D721Med (cell line): ENCODE measurements at regions not wholly inside any gene's neighbourhood (a gene's known extent, or its start where the extent isn't known, plus 50 kb on each side); places are given as distances from the start of the nearest gene placed in this dataset.
"Not testable (repeated sequence)": the region's sequence is repeated elsewhere in the genome, so short reads cannot be mapped to it uniquely, and the experiment has no call there.

Experiments
- DNase-seq: peaks from one replicate; pipeline ENCODE4 v3.0.0; 2011; ENCODE audit warnings: low spot score; ENCODE audit not compliant: insufficient read length
- FAIRE-seq: peaks from 2 replicates; lab custom pipeline; 2011; peaks lifted over from hg19 to GRCh38; lab: Jason Lieb, UNC
- CTCF ChIP-seq: IDR thresholded peaks from 2 replicates; pipeline ENCODE4 v1.5.1; 2012; ENCODE audit warnings: mild to moderate bottlenecking, control low read depth; ENCODE audit not compliant: insufficient read depth; ENCODE audit errors: missing control alignments

DNA sequence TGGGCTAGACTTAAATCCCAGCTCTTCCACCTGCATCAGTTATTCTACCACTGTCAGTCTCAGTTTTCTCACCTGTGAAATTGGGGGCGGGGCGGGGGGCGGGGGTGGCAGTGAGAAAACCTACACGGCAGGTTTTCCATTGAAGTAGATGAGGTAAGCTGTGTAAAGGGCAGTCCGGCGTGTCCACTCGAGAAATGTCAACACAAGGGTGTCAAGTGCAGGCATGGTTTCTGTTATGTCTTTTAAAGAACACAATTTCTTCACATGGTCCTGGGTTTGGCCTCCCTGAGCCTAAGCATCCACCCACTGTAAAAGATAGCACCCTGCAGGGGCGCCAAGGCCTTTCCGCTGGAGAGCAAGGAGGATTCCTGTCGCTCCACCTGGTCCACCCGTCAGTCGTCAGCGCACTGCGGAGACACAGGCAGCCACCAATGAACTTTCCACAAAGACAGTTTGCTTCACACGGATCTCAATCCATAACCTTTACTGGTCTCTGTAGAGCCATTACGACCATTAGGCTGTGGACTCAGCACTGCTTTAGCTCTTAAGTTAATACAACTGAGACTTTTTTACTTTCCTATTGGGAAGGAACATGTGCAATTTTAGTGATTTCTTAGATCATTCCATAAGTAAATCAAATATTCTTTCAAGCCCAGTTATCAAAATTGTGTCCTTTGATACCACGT is 99.5 kb upstream of the FOXB1 start:
- TF ChIP-seq CTCF = no peak
- no peak for FAIRE-seq
- DNase-seq = no peak

- no peak for TF ChIP-seq CTCF
- DNase-seq = no peak
- no peak for FAIRE-seq
Measured at GRCh38 chr15:59896663-59897074, 107.4 kb upstream of the FOXB1 start.

- FAIRE-seq (no peak), DNase-seq (no peak)
Measured at GRCh38 chr15:59894835-59895234, 109.3 kb upstream of the FOXB1 start.

DNA sequence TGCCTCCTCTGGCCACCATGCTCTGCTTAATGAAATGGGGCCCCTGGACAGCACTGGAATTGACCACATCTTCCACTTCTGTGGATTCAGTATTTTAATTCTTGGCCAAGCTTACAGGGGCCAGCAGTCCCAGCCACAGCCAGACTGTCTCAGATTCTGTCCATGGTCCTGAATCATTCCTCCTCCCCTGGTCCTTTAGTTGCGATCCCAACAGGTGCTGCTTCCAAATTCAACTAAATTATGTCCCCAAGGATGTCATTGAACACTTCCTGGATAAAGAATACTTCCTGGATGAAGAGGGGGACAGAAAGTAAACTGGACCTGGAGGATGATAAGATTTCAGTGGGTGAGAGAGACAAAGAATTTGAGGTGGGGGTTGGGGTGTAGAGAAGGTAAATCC is 111.1 kb upstream of the FOXB1 start:
- TF ChIP-seq CTCF = no peak
- DNase-seq (no peak), FAIRE-seq (no peak)

More at GRCh38 chr15:59894835-59895234, 109.3 kb upstream of the FOXB1 start:
- no peak for TF ChIP-seq CTCF

DNA sequence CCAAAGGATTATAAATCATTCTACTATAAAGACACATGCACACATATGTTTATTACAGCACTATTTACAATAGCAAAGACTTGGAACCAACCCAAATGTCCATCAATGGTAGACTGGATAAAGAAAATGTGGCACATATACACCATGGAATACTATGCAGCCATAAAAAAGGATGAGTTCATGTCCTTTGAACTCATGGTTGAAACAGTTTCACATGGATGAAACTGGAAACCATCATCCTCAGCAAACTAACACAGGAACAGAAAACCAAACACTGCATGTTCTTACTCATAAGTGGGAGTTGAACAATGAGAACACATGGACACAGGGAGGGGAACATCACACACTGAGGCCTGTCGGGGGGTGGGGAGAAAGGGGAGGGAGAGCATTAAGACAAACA is 116.2 kb upstream of the FOXB1 start:
- not testable (repeated sequence) for FAIRE-seq, DNase-seq

DNA sequence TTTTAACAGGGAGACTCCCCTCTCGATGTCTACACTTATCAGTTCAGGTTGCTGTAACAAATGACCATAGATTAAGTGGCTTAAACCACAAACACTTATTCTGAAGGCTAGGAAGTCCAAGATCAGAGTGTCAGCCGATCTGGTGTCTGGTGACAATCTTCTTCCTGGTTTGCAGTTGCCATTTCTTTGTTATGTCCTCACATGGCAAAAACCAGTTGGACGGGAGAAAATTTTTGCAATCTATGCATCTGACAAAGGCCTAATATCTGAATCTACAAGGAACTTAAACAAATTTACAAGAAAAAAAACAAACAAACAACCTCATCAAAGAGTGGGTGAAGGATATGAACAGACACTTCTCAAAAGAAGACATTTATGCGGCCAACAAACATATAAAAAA is 116.9 kb upstream of the FOXB1 start:
- TF ChIP-seq CTCF = no peak
- FAIRE-seq (no peak), DNase-seq (no peak)

DNA sequence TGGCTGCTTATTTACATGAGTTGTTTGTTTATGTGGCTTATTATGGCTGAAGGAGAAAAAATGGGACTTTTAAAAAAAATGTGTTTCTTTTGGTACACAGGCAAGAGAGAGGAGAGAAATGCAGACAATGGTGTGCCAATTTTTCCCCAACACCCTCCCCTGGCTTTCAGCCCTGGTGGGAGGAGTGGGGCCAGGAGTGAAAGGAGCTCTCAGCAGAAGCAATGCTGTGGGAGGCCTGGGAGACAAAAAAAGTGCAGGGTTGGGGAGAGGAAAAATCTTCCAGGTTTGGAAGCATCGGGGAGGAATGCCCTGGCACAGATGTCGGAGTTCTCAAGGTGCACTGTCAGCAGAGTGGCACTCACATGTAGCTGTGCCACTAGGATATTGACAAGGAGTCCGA is 117.7 kb upstream of the FOXB1 start:
- FAIRE-seq (no peak), DNase-seq (no peak)
- no peak for TF ChIP-seq CTCF

GRCh38 chr15:59885832-59886231 is 118.3 kb upstream of the FOXB1 start:
- FAIRE-seq (no peak), DNase-seq (no peak)
- TF ChIP-seq CTCF = no peak
